ENCODE measurements at regions not wholly inside any gene's neighbourhood (a gene's known extent, or its start where the extent isn't known, plus 50 kb on each side); places are given as distances from the start of the nearest gene placed in this dataset.

DNA sequence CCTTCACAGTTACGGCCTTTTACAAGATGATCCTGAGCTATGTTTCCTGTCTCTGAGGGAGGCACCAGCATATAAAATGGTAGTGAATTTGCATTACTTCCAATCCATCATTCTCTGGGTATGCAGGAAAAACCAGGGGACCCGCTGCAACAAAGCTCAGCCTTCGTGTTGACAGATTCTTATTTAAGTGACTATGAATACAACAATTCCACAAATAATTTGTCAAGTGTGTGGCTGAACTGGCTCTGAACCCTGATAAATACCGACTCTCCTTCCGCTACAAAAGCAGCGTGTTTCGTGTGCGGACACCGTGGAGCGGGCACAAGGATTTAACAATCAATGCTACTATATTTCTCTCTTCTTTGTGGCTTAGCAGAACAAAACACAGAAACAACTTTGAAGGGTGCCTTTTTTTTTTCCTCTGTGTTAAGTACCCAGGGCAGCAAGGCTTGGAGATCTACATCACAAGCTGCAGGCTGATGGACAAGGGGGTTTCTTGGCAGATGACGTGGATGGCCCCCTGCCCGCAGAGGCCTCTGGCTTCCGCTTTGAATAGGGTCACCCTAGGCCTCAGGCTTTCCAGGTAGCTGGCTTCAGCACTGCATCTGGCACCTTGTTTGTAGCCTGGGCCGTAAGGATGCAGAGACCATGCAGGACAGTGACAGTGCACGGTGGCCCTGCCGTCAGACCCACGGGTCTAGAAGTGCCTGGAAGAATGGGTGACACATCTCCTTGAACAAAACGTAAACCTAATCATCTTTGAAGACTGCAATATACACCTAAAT is 280.5 kb upstream of the TSHZ3 start:
- TF ChIP-seq POLR2A (IDR thresholded peaks at IDR 0.05): no peak
- TF ChIP-seq, protein P1, sequence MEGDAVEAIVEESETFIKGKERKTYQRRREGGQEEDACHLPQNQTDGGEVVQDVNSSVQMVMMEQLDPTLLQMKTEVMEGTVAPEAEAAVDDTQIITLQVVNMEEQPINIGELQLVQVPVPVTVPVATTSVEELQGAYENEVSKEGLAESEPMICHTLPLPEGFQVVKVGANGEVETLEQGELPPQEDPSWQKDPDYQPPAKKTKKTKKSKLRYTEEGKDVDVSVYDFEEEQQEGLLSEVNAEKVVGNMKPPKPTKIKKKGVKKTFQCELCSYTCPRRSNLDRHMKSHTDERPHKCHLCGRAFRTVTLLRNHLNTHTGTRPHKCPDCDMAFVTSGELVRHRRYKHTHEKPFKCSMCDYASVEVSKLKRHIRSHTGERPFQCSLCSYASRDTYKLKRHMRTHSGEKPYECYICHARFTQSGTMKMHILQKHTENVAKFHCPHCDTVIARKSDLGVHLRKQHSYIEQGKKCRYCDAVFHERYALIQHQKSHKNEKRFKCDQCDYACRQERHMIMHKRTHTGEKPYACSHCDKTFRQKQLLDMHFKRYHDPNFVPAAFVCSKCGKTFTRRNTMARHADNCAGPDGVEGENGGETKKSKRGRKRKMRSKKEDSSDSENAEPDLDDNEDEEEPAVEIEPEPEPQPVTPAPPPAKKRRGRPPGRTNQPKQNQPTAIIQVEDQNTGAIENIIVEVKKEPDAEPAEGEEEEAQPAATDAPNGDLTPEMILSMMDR (IDR thresholded peaks at IDR 0.05): no peak
- WGBS, 2 donors: 90 to 95% methylated on average over 18 of the region's 18 CpGs
- DNase-seq: no peak
- H3K4me1 ChIP-seq: no peaks in the 10 kb centered on the region
- H3K4me3 ChIP-seq: no peak overlapping the region
- H3K9me3 ChIP-seq: no peaks in the 10 kb centered on the region
- no peaks in the 10 kb centered on the region for H3K36me3 ChIP-seq (ENCODE audit: low read depth, missing control alignments)
- intact Hi-C loops (cut with DNase I; ENCODE audit: low total_unique reads): no loop called here
- no peak overlapping the region for H3K27ac ChIP-seq
- H3K27me3 ChIP-seq: no peaks in the 10 kb centered on the region

DNA sequence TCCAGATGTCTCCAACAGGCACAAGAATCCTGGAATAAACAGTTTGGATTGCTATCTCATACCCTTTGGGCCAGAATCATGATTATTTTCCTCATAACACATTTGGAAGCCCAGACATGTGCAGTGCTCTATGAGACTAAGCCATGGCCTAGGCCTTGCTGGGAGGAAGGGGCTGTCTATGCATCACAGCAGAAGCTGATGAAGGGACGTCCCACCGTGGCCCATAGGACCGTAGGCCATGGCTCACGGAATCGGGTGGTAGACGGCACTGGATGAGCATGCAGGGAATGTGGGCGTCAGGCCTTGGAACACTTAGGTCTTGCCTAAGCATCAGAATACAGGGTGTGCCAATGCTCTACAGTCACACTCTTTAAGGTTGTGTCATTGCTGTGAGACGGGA is 283.8 kb upstream of the TSHZ3 start:
- TF ChIP-seq, protein P1 (IDR thresholded peaks at IDR 0.05): no peak

DNA sequence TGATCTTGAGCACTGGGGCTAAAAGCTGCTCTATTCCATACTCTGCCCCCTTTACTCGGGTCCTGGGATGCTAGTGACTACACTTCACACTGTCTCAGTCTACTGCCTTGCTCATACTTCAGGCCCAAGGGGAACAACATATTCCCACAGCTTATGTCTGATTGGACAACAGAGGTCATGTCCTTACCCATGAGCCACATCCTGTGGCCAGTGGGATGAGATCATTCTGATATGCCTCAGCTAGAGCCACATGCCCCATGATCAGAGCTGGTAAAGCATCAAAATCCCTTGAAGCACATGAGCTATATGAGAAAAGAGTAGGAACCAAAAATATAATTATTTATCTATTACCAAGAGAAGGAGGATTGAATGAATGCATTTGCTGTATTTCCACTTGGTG is 290.1 kb upstream of the TSHZ3 start:
- Histone ChIP-seq H3K27me3 (no peaks in the 10 kb centered on the region), H3K4me3 (no peak overlapping the region), H3K4me1 (no peaks in the 10 kb centered on the region), H3K9me3 (no peaks in the 10 kb centered on the region), H3K27ac (no peak overlapping the region), H3K36me3 (ENCODE audit: low read depth, missing control alignments) (no peaks in the 10 kb centered on the region)
- DNase-seq: no peak
- 79 to 90% methylated on average over 1 of the region's 1 CpG for WGBS, 2 donors
- TF ChIP-seq, protein P1 (IDR thresholded peaks at IDR 0.05): no peak
- TF ChIP-seq POLR2A (IDR thresholded peaks at IDR 0.05): no peak
- intact Hi-C loops (cut with DNase I; ENCODE audit: low total_unique reads): no loop called here

More for the DNA sequence above, 283.8 kb upstream of the TSHZ3 start:
- no peaks in the 10 kb centered on the region for H3K4me1 ChIP-seq
- H3K9me3 ChIP-seq: no peaks in the 10 kb centered on the region
- no peak overlapping the region for H3K27ac ChIP-seq
- no peaks in the 10 kb centered on the region for H3K36me3 ChIP-seq (ENCODE audit: low read depth, missing control alignments)
- 95% methylated on average over 4 to 8 of the region's 8 CpGs for WGBS, 2 donors
- DNase-seq: no peak
- intact Hi-C loops (cut with DNase I; ENCODE audit: low total_unique reads): no loop called here
- no peaks in the 10 kb centered on the region for H3K27me3 ChIP-seq
- H3K4me3 ChIP-seq: no peak overlapping the region

DNA sequence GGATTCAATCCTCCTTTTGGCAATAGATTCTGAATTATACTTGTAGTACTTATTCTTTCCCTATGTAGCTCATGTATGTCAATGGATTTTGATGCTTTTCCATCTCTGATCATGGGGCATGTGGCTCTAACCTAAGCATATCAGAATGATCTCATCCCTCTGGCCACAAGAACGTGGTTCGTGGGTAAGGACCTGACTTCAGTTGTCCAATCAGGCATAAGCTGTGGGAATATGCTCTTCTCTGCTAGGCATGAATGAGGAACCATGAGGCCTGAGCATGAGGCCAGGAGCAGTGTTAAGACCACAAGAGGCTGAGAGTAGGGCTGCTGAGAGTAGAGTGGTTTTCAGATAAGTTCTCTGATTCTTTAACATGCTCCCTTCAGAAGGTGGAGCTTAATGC is 292.4 kb upstream of the TSHZ3 start:
- no peak overlapping the region for H3K27ac ChIP-seq
- H3K4me3 ChIP-seq: no peak overlapping the region
- TF ChIP-seq POLR2A (IDR thresholded peaks at IDR 0.05): no peak
- TF ChIP-seq, protein P1 (IDR thresholded peaks at IDR 0.05): no peak
- intact Hi-C loops (cut with DNase I; ENCODE audit: low total_unique reads): no loop called here
- H3K4me1 ChIP-seq: no peaks in the 10 kb centered on the region
- no peak for DNase-seq
- H3K9me3 ChIP-seq: no peaks in the 10 kb centered on the region
- WGBS, 2 donors: 81% methylated on average over 2 of the region's 2 CpGs
- H3K27me3 ChIP-seq: no peaks in the 10 kb centered on the region
- H3K36me3 ChIP-seq (ENCODE audit: low read depth, missing control alignments): no peaks in the 10 kb centered on the region

DNA sequence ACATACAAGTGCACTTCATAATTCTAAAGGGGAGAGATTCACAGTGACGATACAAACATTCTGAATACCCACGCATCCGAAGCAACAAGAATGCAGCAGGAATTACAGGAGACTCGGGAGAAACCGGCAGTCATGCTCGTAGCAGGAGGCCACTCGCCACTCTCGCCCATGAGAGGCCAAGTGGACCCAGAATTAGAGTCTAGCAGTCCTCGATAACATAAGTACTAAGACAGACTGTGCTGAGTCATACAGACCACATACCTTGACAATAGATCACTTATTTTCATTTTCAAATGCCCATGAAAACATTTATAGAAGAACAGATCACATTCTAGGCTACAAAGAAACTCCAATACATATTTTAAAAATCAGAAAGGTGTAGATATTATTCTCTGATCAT is 299.1 kb upstream of the TSHZ3 start:
- Histone ChIP-seq H3K4me3 (no peak overlapping the region), H3K4me1 (no peaks in the 10 kb centered on the region), H3K9me3 (no peaks in the 10 kb centered on the region), H3K36me3 (ENCODE audit: low read depth, missing control alignments) (no peaks in the 10 kb centered on the region), H3K27ac (no peak overlapping the region), H3K27me3 (no peaks in the 10 kb centered on the region)
- intact Hi-C loops (cut with DNase I; ENCODE audit: low total_unique reads): no loop called here
- TF ChIP-seq, protein P1 (IDR thresholded peaks at IDR 0.05): no peak
- no peak for TF ChIP-seq POLR2A (IDR thresholded peaks at IDR 0.05)
- DNase-seq: no peak
- WGBS, 2 donors: 68 to 88% methylated on average over 9 of the region's 9 CpGs
